IPS DF 4.7 (cell line): ENCODE measurements at regions not wholly inside any gene's neighbourhood (a gene's known extent, or its start where the extent isn't known, plus 50 kb on each side); places are given as distances from the start of the nearest gene placed in this dataset.

ENCODE experiments used
- DNase-seq: peaks from one replicate; pipeline ENCODE4 v3.0.0-alpha.2; 2013; ENCODE audit warnings: low spot score; ENCODE audit errors: extremely low read depth

DNA sequence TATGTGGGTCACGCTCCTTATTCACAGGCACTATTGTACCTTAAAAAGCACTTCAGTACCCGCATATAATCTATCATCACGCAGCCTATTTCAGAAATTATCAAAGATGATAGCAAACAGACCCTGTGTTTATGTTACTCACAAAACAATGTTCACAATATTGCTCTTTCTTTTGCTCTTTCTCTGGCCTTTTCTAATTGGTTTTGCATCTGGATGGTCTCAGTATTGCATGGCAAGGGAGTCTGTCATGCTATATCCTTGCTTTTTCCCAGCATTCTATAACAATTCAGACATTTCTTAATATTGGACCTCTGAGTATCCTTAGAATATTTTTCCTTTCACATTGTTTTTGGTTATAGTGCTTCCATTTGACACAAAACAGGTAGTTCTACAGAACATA lies 541.8 kb upstream of the KLF12 start:
- no peak for DNase-seq

DNA sequence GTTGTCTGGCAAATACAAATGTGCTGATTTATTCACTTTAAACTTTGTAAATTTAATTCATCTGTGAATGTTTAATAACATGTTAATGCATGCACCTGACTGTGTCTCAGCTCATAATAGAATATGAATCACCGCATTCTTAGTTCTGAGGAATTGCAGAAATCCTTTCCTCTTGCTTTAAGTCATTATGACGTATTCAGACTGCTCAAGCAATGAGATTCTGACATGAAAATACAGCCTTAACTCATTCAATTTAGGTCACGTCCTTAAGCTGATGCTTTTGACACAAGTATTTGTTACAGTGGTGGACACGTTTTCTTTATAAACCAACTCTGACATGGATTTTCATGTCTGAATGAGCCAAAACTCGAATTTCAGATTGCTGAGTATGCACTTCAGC lies 541.0 kb upstream of the KLF12 start:
- DNase-seq = no peak

GRCh38 chr13:74674720-74675119 lies 540.5 kb upstream of the KLF12 start:
- no peak for DNase-seq

DNA sequence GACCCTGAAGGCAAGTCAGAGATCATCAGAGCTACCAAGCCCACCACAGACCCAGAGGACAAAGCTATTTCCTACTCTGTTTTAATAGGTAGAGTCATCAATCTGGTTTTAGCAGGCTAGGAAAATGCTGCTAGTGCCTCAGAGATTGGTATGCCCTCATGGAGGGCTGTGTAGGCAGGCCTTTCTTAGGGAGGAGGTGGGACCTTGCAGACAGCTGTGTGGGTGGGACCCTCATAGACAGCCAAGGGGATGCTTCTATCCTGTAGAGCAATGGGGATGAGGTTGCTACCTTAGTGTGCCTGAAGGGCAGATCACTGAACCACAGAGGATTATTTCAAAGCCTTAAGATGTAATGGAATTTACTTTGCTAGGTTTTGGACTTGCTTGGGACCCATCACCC lies 534.9 kb upstream of the KLF12 start:
- DNase-seq = no peak

DNA sequence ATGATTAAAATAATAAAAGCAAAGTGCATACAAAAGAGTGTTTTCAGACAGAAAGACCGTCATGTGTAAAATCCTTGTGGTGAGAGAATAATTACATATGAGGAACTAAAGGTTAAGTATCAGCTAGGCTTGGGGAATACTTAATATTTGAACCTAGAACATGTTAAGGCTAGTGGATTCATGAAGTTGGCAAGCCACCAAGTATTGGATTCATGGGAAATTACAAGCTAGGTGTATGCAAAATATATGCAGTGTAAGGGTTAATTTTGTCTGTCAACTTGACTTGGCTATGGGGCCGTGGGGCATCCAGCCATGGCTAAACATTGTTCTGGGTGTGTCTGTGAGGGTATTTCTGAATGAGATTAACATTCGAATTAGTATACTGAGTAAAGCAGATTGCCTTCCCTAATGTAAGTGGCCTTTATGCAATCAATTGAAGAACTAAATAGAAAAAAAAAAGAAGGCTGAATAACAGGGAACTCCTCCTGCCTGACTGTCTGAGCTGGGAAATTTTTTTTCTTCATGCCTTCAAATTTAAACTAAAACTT lies 533.5 kb upstream of the KLF12 start:
- DNase-seq = no peak

DNA sequence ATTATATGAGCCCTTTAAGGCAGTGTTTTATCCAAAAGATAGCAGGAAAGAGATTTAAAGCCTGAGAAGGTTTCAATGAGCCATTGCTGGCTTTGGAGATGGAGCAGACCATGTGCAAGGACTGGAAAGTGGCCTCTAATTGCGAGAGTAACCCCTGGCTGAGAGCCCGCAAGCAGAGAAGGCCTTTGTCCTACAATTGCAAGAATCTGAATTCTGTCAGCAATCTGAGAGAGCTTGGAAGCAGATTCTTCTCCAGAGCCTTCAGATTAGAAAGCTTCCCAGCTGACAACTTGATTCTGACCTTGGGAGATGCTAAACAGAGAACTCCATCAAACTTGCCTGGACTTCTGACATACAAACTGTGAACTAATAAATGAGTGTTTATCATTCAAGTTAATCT lies 528.7 kb upstream of the KLF12 start:
- no peak for DNase-seq

DNA sequence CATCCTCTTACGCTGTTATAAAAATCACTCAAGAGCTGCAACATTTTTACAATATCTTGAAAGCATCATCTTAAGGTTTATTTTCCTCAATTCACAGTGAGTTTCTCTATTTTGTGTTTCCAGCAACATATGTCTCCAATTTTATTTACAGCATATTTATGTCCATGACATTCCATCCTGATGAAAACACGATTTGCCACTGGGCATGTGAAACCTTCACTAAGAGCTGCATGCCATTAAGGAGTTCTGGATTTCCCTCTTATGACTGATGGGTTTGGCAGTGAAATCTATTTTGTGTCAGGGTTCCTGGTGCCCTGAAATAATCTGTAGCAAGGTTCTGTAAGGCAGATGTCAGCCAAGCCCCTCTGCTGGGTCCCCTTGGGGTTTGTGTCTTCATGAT lies 527.6 kb upstream of the KLF12 start:
- DNase-seq = no peak

DNA sequence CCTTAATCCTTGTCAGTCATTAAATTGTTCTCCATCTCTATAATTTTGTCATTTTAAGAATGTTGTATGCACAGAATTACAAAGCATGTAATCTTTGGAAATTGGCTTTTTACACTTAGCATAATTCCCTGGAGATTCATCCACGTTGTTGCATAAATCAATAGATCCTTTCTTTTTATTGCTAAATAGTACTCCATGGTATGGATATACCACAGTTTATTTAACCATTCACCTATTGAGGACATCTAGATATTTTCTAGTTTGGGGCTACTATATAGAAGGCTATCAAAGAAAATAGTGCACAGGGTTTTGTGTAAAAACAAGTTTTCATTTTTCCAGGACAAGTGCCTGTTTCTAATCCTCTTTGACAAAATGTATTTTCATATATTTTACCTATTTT lies 523.6 kb upstream of the KLF12 start:
- DNase-seq = no peak

GRCh38 chr13:74651121-74651520 lies 516.9 kb upstream of the KLF12 start:
- DNase-seq = no peak

DNA sequence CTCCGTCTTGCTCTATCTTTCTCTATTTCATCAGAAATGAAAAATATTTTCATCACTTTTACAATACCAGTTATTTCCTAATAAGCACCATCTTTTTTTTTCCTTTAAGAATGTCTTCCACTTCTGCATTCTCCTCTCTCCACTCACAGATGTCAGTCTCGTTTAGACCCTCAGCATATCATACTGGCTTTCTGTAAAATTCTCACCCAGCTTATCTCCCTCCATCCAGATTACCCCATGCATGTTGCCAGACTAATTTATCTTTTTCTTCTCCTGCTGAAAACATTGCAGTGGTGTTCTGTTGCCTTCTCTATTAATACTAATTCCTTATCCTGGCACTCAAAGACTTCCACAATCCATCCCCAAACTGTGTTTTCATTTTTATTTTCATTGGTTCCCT lies 513.8 kb upstream of the KLF12 start:
- DNase-seq = no peak

- DNase-seq = no peak
Measured at GRCh38 chr13:74647211-74647610, 513.0 kb upstream of the KLF12 start.

GRCh38 chr13:74646091-74646490 lies 511.9 kb upstream of the KLF12 start:
- no peak for DNase-seq

GRCh38 chr13:74645586-74645985 lies 511.4 kb upstream of the KLF12 start:
- no peak for DNase-seq

DNA sequence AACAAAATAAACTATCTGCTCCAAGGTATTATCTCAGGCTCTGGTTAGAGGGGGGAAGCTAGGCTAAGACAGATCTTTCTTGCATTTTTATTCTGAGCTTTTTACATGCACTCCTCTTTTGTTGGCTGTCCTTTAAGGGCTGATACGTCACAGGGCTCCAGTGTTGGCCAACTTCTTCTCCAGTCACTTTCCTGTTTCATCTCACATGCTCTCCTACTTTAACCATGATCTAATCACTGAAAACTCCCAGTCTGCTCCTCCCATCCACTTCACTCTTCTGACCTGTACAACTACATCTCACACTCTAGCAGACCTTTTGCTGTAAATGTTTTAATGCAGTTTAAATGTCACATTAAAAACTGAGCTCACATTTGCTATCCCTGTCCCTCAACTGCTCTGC lies 510.0 kb upstream of the KLF12 start:
- DNase-seq = no peak

GRCh38 chr13:74641586-74641985 lies 507.4 kb upstream of the KLF12 start:
- DNase-seq = no peak

DNA sequence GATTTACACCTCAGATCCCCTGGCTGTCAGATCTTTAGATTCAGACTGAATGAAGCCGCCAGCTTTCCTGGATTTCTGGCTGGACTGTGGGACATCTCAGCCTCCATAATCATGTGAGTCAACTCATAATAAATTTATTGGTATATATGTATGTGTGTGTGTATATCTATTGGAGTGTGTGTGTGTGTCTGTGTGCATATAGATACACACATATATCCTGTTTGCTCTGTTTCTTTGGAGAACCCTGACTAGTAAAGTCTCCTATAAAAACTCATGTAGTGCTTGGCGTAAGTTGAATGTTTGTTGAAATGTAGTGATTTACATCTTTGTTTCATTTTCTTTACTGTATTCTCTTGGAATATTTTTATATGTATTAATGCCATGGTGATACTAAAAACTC lies 499.5 kb upstream of the KLF12 start:
- DNase-seq = no peak

DNA sequence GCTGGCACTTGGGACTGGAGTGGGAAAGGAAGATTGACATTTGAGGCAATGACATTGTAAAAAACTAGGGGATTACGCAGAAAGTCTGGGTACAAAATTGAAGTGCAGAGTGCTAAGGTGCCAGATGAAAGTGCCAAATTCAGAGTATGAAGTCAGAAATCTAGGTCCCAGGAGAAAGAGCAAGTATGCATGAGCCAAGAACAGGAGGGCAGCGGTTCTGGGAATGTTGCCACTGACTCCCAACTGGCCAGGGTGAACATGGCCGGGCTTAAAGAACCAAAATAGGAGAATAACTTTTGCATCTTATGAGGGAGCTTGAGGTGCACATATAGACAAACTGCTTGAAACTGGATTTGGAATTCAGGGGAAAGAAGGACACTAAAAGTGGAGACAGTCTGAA lies 495.8 kb upstream of the KLF12 start:
- no peak for DNase-seq

- no peak for DNase-seq
Measured at GRCh38 chr13:74625541-74625940, 491.3 kb upstream of the KLF12 start.

- no peak for DNase-seq
Measured at GRCh38 chr13:74623761-74624160, 489.6 kb upstream of the KLF12 start.

DNA sequence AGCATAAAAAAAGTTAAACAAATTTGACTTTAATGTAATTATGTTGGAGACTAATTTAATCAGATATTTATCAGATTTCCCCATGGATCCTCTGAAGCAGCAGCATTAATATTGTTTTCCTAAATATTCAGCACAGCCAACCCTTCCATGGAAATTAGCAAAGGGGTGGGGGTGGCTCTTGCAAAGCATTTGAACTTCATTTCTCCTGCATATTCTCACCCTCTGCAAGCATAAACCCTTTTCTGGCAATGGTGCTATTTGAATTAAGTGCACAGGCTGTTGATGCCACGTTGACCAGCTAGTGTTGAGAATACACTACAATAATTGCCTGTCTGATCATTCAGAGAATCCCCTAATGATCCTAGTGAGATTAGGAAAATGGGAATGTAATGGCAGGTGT lies 488.1 kb upstream of the KLF12 start:
- no peak for DNase-seq

GRCh38 chr13:74620711-74621110 lies 486.5 kb upstream of the KLF12 start:
- DNase-seq = no peak

- no peak for DNase-seq
Measured at GRCh38 chr13:74620308-74620707, 486.1 kb upstream of the KLF12 start.

- no peak for DNase-seq
Measured at GRCh38 chr13:74597526-74597925, 463.3 kb upstream of the KLF12 start.

GRCh38 chr13:74596691-74597090 lies 462.5 kb upstream of the KLF12 start:
- no peak for DNase-seq
